ENCODE measurements at regions not wholly inside any gene's neighbourhood (a gene's known extent, or its start where the extent isn't known, plus 50 kb on each side); places are given as distances from the start of the nearest gene placed in this dataset.
A peak's percentile ranks its signal among the peaks of the same experiment; 100 is the strongest.

- intact Hi-C loops (cut with DNase I), result no loop called here
- ATAC-seq, result no peak
- Histone ChIP-seq H3K9me3 (peaks cover 10% of the 10 kb centered on the region), H3K4me3 (no peak overlapping the region), H3K27ac (no peak overlapping the region), H3K4me1 (peaks cover 13% of the 10 kb centered on the region), H3K27me3 (ENCODE audit: low read depth) (no peaks in the 10 kb centered on the region), H3K36me3 (no peaks in the 10 kb centered on the region)
- DNase-seq, result no peak
- TF ChIP-seq CTCF (IDR thresholded peaks at IDR 0.05), result no peak
Observed at GRCh38 chr2:74740395-74740740, 86.3 kb downstream of the SEMA4F start.

GRCh38 chr2:74740741-74741431, 86.8 kb downstream of the SEMA4F start:
- H3K27me3 ChIP-seq (ENCODE audit: low read depth), result no peaks in the 10 kb centered on the region
- peaks cover 13% of the 10 kb centered on the region for H3K4me1 ChIP-seq
- H3K4me3 ChIP-seq, result no peak overlapping the region
- no peaks in the 10 kb centered on the region for H3K36me3 ChIP-seq
- TF ChIP-seq CTCF (IDR thresholded peaks at IDR 0.05), result no peak
- intact Hi-C loops (cut with DNase I), result no loop called here
- no peak overlapping the region for H3K27ac ChIP-seq
- DNase-seq, result peak; percentile 76
- peak; percentile 96 to 98 for ATAC-seq
- H3K9me3 ChIP-seq, result peaks cover 10% of the 10 kb centered on the region

GRCh38 chr2:74741629-74742028, 87.6 kb downstream of the SEMA4F start:
- intact Hi-C loops (cut with DNase I), result no loop called here

GRCh38 chr2:74742471-74742870, 88.4 kb downstream of the SEMA4F start:
- H3K9me3 ChIP-seq, result no peaks in the 10 kb centered on the region
- H3K27ac ChIP-seq, result no peak overlapping the region
- H3K36me3 ChIP-seq, result no peaks in the 10 kb centered on the region
- DNase-seq (no peak), ATAC-seq (no peak)
- H3K4me1 ChIP-seq, result peaks cover 13% of the 10 kb centered on the region
- H3K4me3 ChIP-seq, result no peak overlapping the region
- intact Hi-C loops (cut with DNase I), result no loop called here
- peaks cover under 1% of the 10 kb centered on the region for H3K27me3 ChIP-seq (ENCODE audit: low read depth)
- TF ChIP-seq CTCF (IDR thresholded peaks at IDR 0.05), result no peak

More at GRCh38 chr2:74741629-74742028, 87.6 kb downstream of the SEMA4F start:
- DNase-seq (no peak), ATAC-seq (no peak)
- H3K27ac ChIP-seq, result no peak overlapping the region
- H3K4me3 ChIP-seq, result no peak overlapping the region
- peaks cover 13% of the 10 kb centered on the region for H3K4me1 ChIP-seq
- peaks cover 6% of the 10 kb centered on the region for H3K9me3 ChIP-seq
- H3K36me3 ChIP-seq, result no peaks in the 10 kb centered on the region
- no peaks in the 10 kb centered on the region for H3K27me3 ChIP-seq (ENCODE audit: low read depth)
- TF ChIP-seq CTCF (IDR thresholded peaks at IDR 0.05), result no peak

GRCh38 chr2:74743039-74743438, 89.0 kb downstream of the SEMA4F start:
- Histone ChIP-seq H3K4me1 (peaks cover 13% of the 10 kb centered on the region), H3K4me3 (no peak overlapping the region), H3K36me3 (no peaks in the 10 kb centered on the region), H3K9me3 (no peaks in the 10 kb centered on the region), H3K27me3 (ENCODE audit: low read depth) (peaks cover 4% of the 10 kb centered on the region), H3K27ac (no peak overlapping the region)
- ATAC-seq (no peak), DNase-seq (no peak)
- TF ChIP-seq CTCF (IDR thresholded peaks at IDR 0.05), result no peak
- intact Hi-C loops (cut with DNase I), result no loop called here
